Jurkat, Clone E6-1 (cell line): ENCODE measurements at regions not wholly inside any gene's neighbourhood (a gene's known extent, or its start where the extent isn't known, plus 50 kb on each side); places are given as distances from the start of the nearest gene placed in this dataset.
"Not testable (repeated sequence)": the region's sequence is repeated elsewhere in the genome, so short reads cannot be mapped to it uniquely, and the experiment has no call there.

Source experiments
- DNase-seq: peaks from one replicate; pipeline ENCODE4 v3.0.0-alpha.2; 2011; ENCODE audit warnings: low read depth, low spot score
- H3K4me3 ChIP-seq: 2 replicates; pipeline ENCODE4 v1.5.1; 2011; ENCODE audit warnings: mild to moderate bottlenecking, low read length, control low read depth, moderate library complexity

GRCh38 chr12:93976024-93976423 is 172.4 kb upstream of the PLXNC1 start:
- no peak overlapping the region for H3K4me3 ChIP-seq

GRCh38 chr12:93977081-93977480 is 171.3 kb upstream of the PLXNC1 start:
- DNase-seq, result no peak
- H3K4me3 ChIP-seq, result no peak overlapping the region

More at GRCh38 chr12:93976024-93976423, 172.4 kb upstream of the PLXNC1 start:
- DNase-seq, result no peak

GRCh38 chr12:93978553-93978952 is 169.8 kb upstream of the PLXNC1 start:
- no peak overlapping the region for H3K4me3 ChIP-seq
- no peak for DNase-seq

GRCh38 chr12:93979189-93979588 is 169.2 kb upstream of the PLXNC1 start:
- DNase-seq, result no peak
- no peak overlapping the region for H3K4me3 ChIP-seq

GRCh38 chr12:93980711-93981110 is 167.7 kb upstream of the PLXNC1 start:
- H3K4me3 ChIP-seq, result no peak overlapping the region
- DNase-seq, result no peak

- no peak for DNase-seq
- H3K4me3 ChIP-seq, result no peak overlapping the region
These were observed 167.0 kb upstream of the PLXNC1 start for GRCh38 chr12:93981411-93981810.

GRCh38 chr12:93982771-93983315 is 165.5 kb upstream of the PLXNC1 start:
- H3K4me3 ChIP-seq, result no peak overlapping the region
- peak; percentile 40 for DNase-seq

- no peak for DNase-seq
- H3K4me3 ChIP-seq, result no peak overlapping the region
These were observed 164.4 kb upstream of the PLXNC1 start for GRCh38 chr12:93984005-93984404.

GRCh38 chr12:93989949-93990348 is 158.4 kb upstream of the PLXNC1 start:
- no peak for DNase-seq

GRCh38 chr12:93990832-93991803 is 157.3 kb upstream of the PLXNC1 start:
- no peak for DNase-seq
- no peak overlapping the region for H3K4me3 ChIP-seq

More at GRCh38 chr12:93989949-93990348, 158.4 kb upstream of the PLXNC1 start:
- H3K4me3 ChIP-seq, result no peak overlapping the region

- H3K4me3 ChIP-seq, result no peak overlapping the region
- DNase-seq, result no peak
These were observed 156.4 kb upstream of the PLXNC1 start for GRCh38 chr12:93991829-93992461.

GRCh38 chr12:93994721-93995120 is 153.7 kb upstream of the PLXNC1 start:
- H3K4me3 ChIP-seq, result no peak overlapping the region

GRCh38 chr12:93996321-93996720 is 152.1 kb upstream of the PLXNC1 start:
- no peak for DNase-seq
- no peak overlapping the region for H3K4me3 ChIP-seq

More at GRCh38 chr12:93994721-93995120, 153.7 kb upstream of the PLXNC1 start:
- DNase-seq, result no peak

- DNase-seq, result no peak
- H3K4me3 ChIP-seq, result no peak overlapping the region
These were observed 146.7 kb upstream of the PLXNC1 start for GRCh38 chr12:94001691-94002090.

- not testable (repeated sequence) for DNase-seq, H3K4me3 ChIP-seq
These were observed 145.5 kb upstream of the PLXNC1 start for GRCh38 chr12:94002925-94003324.

- not testable (repeated sequence) for H3K4me3 ChIP-seq
- peak; percentile 52 for DNase-seq
These were observed 140.5 kb upstream of the PLXNC1 start for GRCh38 chr12:94007833-94008232.

GRCh38 chr12:94010307-94010706 is 138.1 kb upstream of the PLXNC1 start:
- no peak for DNase-seq
- H3K4me3 ChIP-seq, result no peak overlapping the region

GRCh38 chr12:94012071-94012470 is 136.3 kb upstream of the PLXNC1 start:
- H3K4me3 ChIP-seq, result no peak overlapping the region
- DNase-seq, result no peak

- no peak overlapping the region for H3K4me3 ChIP-seq
- DNase-seq, result no peak
These were observed 135.8 kb upstream of the PLXNC1 start for GRCh38 chr12:94012590-94012989.

GRCh38 chr12:94017247-94017646 is 131.1 kb upstream of the PLXNC1 start:
- not testable (repeated sequence) for H3K4me3 ChIP-seq, DNase-seq
